ENCODE measurements at regions not wholly inside any gene's neighbourhood (a gene's known extent, or its start where the extent isn't known, plus 50 kb on each side); places are given as distances from the start of the nearest gene placed in this dataset.

DNA sequence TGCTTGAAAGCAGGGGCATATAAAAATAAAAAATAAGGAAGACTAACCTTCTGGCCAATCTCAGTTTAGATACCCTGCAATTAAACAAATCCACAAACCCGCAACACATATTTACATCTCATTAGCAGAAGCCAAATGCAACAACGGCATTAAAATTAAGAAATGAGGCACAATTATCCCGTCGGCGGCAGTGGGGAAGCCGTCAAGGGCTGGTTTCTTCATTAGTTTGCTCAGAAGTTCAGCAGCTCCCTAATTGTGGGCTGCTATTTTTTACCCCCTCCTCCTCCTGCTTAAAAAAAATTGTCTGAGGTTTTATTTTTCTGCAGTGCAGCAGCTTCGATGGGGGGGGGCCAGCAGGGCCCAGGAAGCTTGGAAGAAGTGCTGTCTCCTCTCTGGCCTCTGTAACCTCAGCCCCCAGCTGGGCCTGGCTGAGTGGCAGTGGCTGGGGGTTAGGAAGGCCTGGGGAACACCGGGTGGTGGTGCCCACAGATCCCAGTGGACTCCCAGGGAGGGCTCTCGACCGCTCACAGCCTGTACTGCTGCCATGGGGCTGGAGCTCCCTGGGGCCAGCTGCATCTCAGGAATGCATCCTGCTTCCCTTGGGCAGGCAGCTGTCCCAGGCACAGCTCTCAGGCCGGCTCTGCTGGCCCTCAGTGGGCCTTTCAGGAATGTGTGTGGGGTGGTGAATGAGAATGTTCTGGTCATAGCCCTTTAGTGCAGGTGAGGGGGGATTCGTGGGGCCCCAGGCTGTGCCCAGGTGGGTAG, 148.7 kb upstream of the B3GAT1 start:
- TF ChIP-seq CTCF (IDR thresholded peaks at IDR 0.05): no peak
- no peak for TF ChIP-seq POLR2A (IDR thresholded peaks at IDR 0.05)
- H3K4me3 ChIP-seq: no peak overlapping the region
- intact Hi-C loops (cut with DNase I; ENCODE audit: low total_unique reads): no loop called here
- no peaks in the 10 kb centered on the region for H3K4me1 ChIP-seq
- no peak for DNase-seq
- no peaks in the 10 kb centered on the region for H3K9me3 ChIP-seq
- no peaks in the 10 kb centered on the region for H3K27me3 ChIP-seq
- no peaks in the 10 kb centered on the region for H3K36me3 ChIP-seq
- no peak overlapping the region for H3K27ac ChIP-seq

GRCh38 chr11:134560066-134560465, 148.0 kb upstream of the B3GAT1 start:
- Histone ChIP-seq H3K4me3 (no peak overlapping the region), H3K4me1 (no peaks in the 10 kb centered on the region), H3K36me3 (no peaks in the 10 kb centered on the region), H3K27ac (no peak overlapping the region), H3K9me3 (no peaks in the 10 kb centered on the region), H3K27me3 (no peaks in the 10 kb centered on the region)
- DNase-seq: no peak
- intact Hi-C loops (cut with DNase I; ENCODE audit: low total_unique reads): no loop called here
- TF ChIP-seq POLR2A (IDR thresholded peaks at IDR 0.05): no peak
- TF ChIP-seq CTCF (IDR thresholded peaks at IDR 0.05): no peak

DNA sequence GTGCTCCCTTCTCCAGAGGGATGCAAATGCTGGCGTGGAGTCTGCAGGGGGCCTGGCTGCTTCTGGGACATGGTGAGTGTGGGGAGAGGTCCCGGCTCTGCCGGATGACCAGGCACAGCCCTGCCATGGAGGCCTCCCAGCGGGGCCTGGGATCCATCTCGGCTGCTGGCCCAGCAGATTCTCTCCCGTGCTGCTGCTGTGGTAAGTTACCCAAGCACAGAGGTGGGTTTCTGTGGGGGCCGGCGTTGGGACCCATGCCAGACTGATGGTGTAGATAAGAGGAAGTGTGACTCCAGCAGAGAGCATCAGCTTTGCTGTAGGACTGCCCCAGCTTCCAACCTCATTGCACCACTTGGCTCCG, 147.5 kb upstream of the B3GAT1 start:
- no peak for TF ChIP-seq CTCF (IDR thresholded peaks at IDR 0.05)
- no peak for TF ChIP-seq POLR2A (IDR thresholded peaks at IDR 0.05)
- H3K27me3 ChIP-seq: no peaks in the 10 kb centered on the region
- H3K4me1 ChIP-seq: no peaks in the 10 kb centered on the region
- H3K4me3 ChIP-seq: no peak overlapping the region
- H3K36me3 ChIP-seq: no peaks in the 10 kb centered on the region
- no peak for DNase-seq
- H3K27ac ChIP-seq: no peak overlapping the region
- intact Hi-C loops (cut with DNase I; ENCODE audit: low total_unique reads): no loop called here
- H3K9me3 ChIP-seq: no peaks in the 10 kb centered on the region

GRCh38 chr11:134558916-134559601, 147.0 kb upstream of the B3GAT1 start:
- Histone ChIP-seq H3K4me1 (no peaks in the 10 kb centered on the region), H3K4me3 (no peak overlapping the region), H3K9me3 (no peaks in the 10 kb centered on the region), H3K36me3 (no peaks in the 10 kb centered on the region), H3K27ac (no peak overlapping the region), H3K27me3 (no peaks in the 10 kb centered on the region)
- TF ChIP-seq CTCF (IDR thresholded peaks at IDR 0.05) (no peak), POLR2A (IDR thresholded peaks at IDR 0.05) (no peak)
- DNase-seq: no peak
- intact Hi-C loops (cut with DNase I; ENCODE audit: low total_unique reads): no loop called here

- TF ChIP-seq CTCF (IDR thresholded peaks at IDR 0.05) (no peak), POLR2A (IDR thresholded peaks at IDR 0.05) (no peak)
- Histone ChIP-seq H3K4me3 (no peak overlapping the region), H3K36me3 (no peaks in the 10 kb centered on the region), H3K4me1 (no peaks in the 10 kb centered on the region), H3K27ac (no peak overlapping the region), H3K9me3 (no peaks in the 10 kb centered on the region), H3K27me3 (no peaks in the 10 kb centered on the region)
- DNase-seq: no peak
- intact Hi-C loops (cut with DNase I; ENCODE audit: low total_unique reads): no loop called here
Observed at GRCh38 chr11:134558258-134558835, 146.3 kb upstream of the B3GAT1 start.

Measured in uterus (tissue), 3 donors.